Coronary artery (tissue), 2 donors: ENCODE measurements at regions not wholly inside any gene's neighbourhood (a gene's known extent, or its start where the extent isn't known, plus 50 kb on each side); places are given as distances from the start of the nearest gene placed in this dataset.

Source experiments
- DNase-seq: peaks from one replicate; pipeline ENCODE4 v3.0.0-alpha.2; 2017; ENCODE audit warnings: low spot score
- H3K27ac ChIP-seq, 2 donors: fragments of 200-600 bp; sonication (generic); one replicate each; pipeline ENCODE4 v1.5.1; 2016 to 2019
- H3K4me3 ChIP-seq: fragments of 200-600 bp; sonication (generic); 2 replicates; pipeline ENCODE4 v1.5.1; 2016; ENCODE audit warnings: mild to moderate bottlenecking, moderate library complexity
- CTCF ChIP-seq: fragments of 200-600 bp; sonication (generic); IDR thresholded peaks from one replicate; pipeline ENCODE4 v1.5.1; 2019; ENCODE audit warnings: antibody characterized with exemption

- no peak for TF ChIP-seq CTCF
- Histone ChIP-seq H3K27ac (no peak overlapping the region), H3K4me3 (no peak overlapping the region)
- DNase-seq = no peak
These were observed 1778.9 kb upstream of the SEL1L start for GRCh38 chr14:83312511-83312910.

DNA sequence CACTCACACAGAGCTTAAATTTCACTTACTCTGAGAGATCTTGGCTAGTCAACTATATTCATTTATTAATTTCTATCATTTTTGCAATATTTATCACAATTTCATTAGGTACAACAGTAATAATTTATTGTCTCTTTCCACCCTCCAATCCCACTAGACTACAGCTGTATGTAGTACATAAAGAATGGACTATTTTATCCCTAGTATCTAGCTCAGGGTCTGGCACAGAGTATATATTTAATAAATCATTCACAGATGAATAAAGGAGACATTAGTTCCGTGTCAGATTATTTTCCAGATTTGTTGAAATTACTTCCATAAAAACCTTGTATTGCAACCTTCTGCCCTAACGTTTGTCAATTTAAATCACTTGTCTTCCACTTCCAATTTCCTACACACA is 1781.1 kb upstream of the SEL1L start:
- Histone ChIP-seq H3K27ac (no peak overlapping the region), H3K4me3 (no peak overlapping the region)
- no peak for TF ChIP-seq CTCF
- DNase-seq = no peak

- H3K4me3 ChIP-seq = no peak overlapping the region
- no peak for TF ChIP-seq CTCF
- no peak for DNase-seq
- H3K27ac ChIP-seq = no peak overlapping the region
These were observed 1782.7 kb upstream of the SEL1L start for GRCh38 chr14:83316356-83316755.

DNA sequence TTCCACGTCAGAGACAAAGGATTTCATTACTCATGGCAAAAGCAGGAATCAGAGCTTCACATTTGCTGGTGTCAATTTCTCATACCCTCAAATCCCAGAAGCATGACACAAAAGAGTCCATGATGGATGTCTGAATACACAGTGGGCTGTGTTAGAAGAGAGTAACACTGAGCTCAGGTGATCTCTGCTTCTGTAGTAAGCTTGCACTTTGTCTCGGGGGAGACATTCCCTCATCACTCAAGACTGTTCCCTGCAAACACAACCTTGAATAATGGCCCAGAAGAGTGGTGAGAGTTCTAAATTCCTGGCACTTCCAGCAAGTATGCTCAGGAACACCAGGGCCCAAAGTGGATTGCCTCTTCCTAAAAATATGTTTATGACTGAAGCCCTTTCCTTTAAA is 1787.2 kb upstream of the SEL1L start:
- Histone ChIP-seq H3K4me3 (no peak overlapping the region), H3K27ac (no peak overlapping the region)
- no peak for TF ChIP-seq CTCF
- no peak for DNase-seq

- no peak for TF ChIP-seq CTCF
- Histone ChIP-seq H3K27ac (no peak overlapping the region), H3K4me3 (no peak overlapping the region)
- no peak for DNase-seq
These were observed 1797.9 kb upstream of the SEL1L start for GRCh38 chr14:83331513-83331912.

DNA sequence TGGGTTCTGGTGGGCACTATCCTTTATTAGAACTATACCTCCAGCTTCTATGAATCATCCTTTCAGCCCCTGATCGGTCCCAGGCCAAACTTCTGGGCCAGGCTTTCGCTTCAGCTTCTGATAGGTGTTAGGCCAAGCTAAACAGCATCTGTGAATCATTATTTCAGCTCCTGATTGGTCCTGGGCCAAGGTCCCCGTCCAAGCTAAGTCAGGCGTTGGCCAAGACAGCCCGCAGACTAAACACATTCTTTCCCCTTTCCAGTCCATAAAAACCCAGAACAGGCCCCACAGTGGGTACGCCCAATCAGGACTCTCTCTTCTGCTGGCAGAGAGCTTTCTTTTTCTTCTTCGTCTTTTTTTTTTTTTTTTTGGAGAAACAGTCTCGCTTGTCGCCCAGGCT is 1808.9 kb upstream of the SEL1L start:
- H3K27ac ChIP-seq = no peak overlapping the region
- TF ChIP-seq CTCF = no peak
- DNase-seq = no peak
- no peak overlapping the region for H3K4me3 ChIP-seq

DNA sequence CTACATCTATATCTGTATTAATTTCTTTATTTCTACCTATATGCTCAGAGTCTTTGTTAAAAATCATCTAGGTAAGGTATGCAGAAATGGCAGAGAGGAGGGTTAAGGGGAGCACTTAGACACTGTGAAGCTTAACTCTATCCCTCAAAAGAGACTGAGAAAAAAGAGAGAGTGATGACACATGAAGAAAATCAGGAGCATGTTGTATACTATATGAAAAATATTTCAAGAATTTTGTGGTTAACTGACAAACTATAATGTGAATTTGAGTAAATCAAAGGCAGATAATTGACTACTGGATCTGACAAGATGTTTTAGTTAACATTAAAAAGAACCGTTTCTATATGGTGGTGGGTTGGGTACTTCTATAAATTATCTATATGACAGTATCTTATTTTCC is 1814.2 kb upstream of the SEL1L start:
- no peak for TF ChIP-seq CTCF
- Histone ChIP-seq H3K4me3 (no peak overlapping the region), H3K27ac (no peak overlapping the region)
- no peak for DNase-seq
